22Rv1 (cell line): ENCODE measurements at regions not wholly inside any gene's neighbourhood (a gene's known extent, or its start where the extent isn't known, plus 50 kb on each side); places are given as distances from the start of the nearest gene placed in this dataset.

Source experiments
- ZFX ChIP-seq: fragments of 450-650 bp; IDR thresholded peaks from 2 replicates; pipeline ENCODE4 v1.6.1; 2017; ENCODE audit warnings: antibody characterized with exemption, borderline replicate concordance
- TF ChIP-seq, protein P1 (sequence below): fragments of 450-650 bp; IDR thresholded peaks from 2 replicates; pipeline ENCODE4 v1.5.1; 2017; ENCODE audit warnings: mild to moderate bottlenecking

DNA sequence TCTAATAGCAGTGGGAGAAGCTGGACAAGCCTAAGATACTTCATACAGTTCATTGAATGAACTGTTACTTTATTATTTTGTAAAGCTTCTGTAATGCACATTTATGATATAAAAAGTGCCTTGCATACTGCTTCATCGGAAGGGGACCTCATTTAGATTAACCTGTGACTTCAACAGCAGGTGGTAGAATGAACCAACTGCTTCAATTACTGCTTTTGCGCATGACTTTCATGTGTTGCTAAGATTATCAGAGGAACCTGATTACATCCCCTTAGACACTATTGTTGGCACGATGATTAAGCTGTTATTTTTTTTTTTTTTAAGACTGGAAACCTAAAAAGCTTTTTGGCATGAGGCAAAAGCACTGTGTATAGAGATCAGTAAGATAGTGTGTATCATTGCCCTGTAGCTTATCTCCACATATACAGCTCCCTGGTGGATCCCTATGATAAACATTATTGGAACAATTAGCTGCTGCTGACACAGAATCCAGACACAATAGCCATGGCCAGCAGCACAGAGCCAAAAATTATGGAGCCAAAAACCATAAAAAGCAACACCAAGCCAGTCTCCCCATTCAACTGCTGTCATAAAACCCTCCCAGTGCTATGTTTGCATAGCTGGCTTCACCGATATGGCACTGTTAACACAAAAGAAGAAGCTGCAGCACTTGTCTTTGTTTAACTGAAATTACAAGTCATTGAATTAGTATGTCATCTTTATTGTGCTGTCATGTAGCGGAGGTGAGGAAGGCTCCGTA is 731.6 kb upstream of the MMS22L start:
- TF ChIP-seq, protein P1, sequence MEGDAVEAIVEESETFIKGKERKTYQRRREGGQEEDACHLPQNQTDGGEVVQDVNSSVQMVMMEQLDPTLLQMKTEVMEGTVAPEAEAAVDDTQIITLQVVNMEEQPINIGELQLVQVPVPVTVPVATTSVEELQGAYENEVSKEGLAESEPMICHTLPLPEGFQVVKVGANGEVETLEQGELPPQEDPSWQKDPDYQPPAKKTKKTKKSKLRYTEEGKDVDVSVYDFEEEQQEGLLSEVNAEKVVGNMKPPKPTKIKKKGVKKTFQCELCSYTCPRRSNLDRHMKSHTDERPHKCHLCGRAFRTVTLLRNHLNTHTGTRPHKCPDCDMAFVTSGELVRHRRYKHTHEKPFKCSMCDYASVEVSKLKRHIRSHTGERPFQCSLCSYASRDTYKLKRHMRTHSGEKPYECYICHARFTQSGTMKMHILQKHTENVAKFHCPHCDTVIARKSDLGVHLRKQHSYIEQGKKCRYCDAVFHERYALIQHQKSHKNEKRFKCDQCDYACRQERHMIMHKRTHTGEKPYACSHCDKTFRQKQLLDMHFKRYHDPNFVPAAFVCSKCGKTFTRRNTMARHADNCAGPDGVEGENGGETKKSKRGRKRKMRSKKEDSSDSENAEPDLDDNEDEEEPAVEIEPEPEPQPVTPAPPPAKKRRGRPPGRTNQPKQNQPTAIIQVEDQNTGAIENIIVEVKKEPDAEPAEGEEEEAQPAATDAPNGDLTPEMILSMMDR, result no peak
- TF ChIP-seq ZFX, result no peak
